Hypothalamus (tissue), 51 donors: ENCODE measurements at regions not wholly inside any gene's neighbourhood (a gene's known extent, or its start where the extent isn't known, plus 50 kb on each side); places are given as distances from the start of the nearest gene placed in this dataset.
"Not testable (repeated sequence)": the region's sequence is repeated elsewhere in the genome, so short reads cannot be mapped to it uniquely, and the experiment has no call there.

ENCODE experiments used
- DNase-seq, 51 donors: peaks; one replicate each; lab custom pipeline; 2025; lab: John Stamatoyannopoulos, UW

GRCh38 chrX:46178763-46179162 is 366.5 kb downstream of the ZNF674 start:
- DNase-seq = no peak

GRCh38 chrX:46173159-46173558 is 372.1 kb downstream of the ZNF674 start:
- DNase-seq = no peak

GRCh38 chrX:46171457-46171856 is 373.8 kb downstream of the ZNF674 start:
- not testable (repeated sequence) for DNase-seq

- no peak for DNase-seq
These were observed 375.4 kb downstream of the ZNF674 start for GRCh38 chrX:46169808-46170207.

- no peak for DNase-seq
These were observed 377.0 kb downstream of the ZNF674 start for GRCh38 chrX:46168254-46168653.

GRCh38 chrX:46165866-46166265 is 379.4 kb downstream of the ZNF674 start:
- no peak for DNase-seq

- DNase-seq = no peak
These were observed 379.8 kb downstream of the ZNF674 start for GRCh38 chrX:46165411-46165810.

GRCh38 chrX:46152756-46153155 is 392.5 kb downstream of the ZNF674 start:
- DNase-seq = no peak

- not testable (repeated sequence) for DNase-seq
These were observed 393.9 kb downstream of the ZNF674 start for GRCh38 chrX:46151332-46151731.

GRCh38 chrX:46144566-46144965 is 400.7 kb downstream of the ZNF674 start:
- no peak for DNase-seq

- DNase-seq = no peak
These were observed 404.9 kb downstream of the ZNF674 start for GRCh38 chrX:46140272-46140671.

GRCh38 chrX:46130247-46130646 is 415.0 kb downstream of the ZNF674 start:
- DNase-seq = no peak

- DNase-seq = no peak
These were observed 420.1 kb downstream of the ZNF674 start for GRCh38 chrX:46125111-46125510.

- no peak for DNase-seq
These were observed 428.0 kb downstream of the ZNF674 start for GRCh38 chrX:46117234-46117633.

GRCh38 chrX:46087310-46087709 is 457.9 kb downstream of the ZNF674 start:
- not testable (repeated sequence) for DNase-seq

GRCh38 chrX:46080121-46080520 is 465.1 kb downstream of the ZNF674 start:
- not testable (repeated sequence) for DNase-seq

GRCh38 chrX:46072791-46073190 is 472.4 kb downstream of the ZNF674 start:
- DNase-seq = no peak

GRCh38 chrX:46072372-46072771 is 472.8 kb downstream of the ZNF674 start:
- no peak for DNase-seq

GRCh38 chrX:46070421-46070820 is 474.8 kb downstream of the ZNF674 start:
- no peak for DNase-seq

- DNase-seq = no peak
These were observed 485.9 kb downstream of the ZNF674 start for GRCh38 chrX:46059316-46059715.

- no peak for DNase-seq
These were observed 500.7 kb downstream of the ZNF674 start for GRCh38 chrX:46044486-46044885.

- no peak for DNase-seq
These were observed 505.2 kb downstream of the ZNF674 start for GRCh38 chrX:46040001-46040400.

- no peak for DNase-seq
These were observed 505.7 kb downstream of the ZNF674 start for GRCh38 chrX:46039526-46039925.

GRCh38 chrX:46036508-46036907 is 508.7 kb downstream of the ZNF674 start:
- no peak for DNase-seq
